ENCODE measurements at regions not wholly inside any gene's neighbourhood (a gene's known extent, or its start where the extent isn't known, plus 50 kb on each side); places are given as distances from the start of the nearest gene placed in this dataset.

DNA sequence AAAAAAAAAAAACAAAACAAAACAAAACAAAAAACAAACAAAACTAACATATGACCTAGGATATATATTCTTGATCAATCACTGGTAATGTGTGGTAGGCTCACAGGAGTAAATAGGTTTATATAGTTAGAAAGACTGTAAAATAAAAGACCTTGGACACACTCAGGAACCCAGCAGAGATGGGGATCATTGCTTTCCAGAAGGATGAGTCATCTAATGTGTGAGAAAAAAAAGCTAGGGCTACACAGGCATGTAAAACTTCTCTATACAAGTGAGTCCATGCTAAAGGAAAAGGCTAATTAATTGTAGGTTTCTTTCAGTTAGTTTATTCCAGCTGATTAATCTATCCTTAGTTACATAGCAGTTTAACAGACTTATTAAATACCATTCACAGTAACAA is 710.3 kb upstream of the ARPP21 start:
- no peak for DNase-seq (ENCODE audit: extremely low spot score)
- ChIA-PET CTCF (interaction anchor here (1.3 kb wide), 1 partner anchor 10 kb away, joined by 4 read pairs; no protein-coding TSS in a partner anchor), POLR2A (no interaction called here)
- TF ChIP-seq, protein P1, sequence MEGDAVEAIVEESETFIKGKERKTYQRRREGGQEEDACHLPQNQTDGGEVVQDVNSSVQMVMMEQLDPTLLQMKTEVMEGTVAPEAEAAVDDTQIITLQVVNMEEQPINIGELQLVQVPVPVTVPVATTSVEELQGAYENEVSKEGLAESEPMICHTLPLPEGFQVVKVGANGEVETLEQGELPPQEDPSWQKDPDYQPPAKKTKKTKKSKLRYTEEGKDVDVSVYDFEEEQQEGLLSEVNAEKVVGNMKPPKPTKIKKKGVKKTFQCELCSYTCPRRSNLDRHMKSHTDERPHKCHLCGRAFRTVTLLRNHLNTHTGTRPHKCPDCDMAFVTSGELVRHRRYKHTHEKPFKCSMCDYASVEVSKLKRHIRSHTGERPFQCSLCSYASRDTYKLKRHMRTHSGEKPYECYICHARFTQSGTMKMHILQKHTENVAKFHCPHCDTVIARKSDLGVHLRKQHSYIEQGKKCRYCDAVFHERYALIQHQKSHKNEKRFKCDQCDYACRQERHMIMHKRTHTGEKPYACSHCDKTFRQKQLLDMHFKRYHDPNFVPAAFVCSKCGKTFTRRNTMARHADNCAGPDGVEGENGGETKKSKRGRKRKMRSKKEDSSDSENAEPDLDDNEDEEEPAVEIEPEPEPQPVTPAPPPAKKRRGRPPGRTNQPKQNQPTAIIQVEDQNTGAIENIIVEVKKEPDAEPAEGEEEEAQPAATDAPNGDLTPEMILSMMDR (IDR thresholded peaks at IDR 0.05; ENCODE audit: control extremely low read depth, extremely low read depth, low read depth, missing control alignments), result no peak

DNA sequence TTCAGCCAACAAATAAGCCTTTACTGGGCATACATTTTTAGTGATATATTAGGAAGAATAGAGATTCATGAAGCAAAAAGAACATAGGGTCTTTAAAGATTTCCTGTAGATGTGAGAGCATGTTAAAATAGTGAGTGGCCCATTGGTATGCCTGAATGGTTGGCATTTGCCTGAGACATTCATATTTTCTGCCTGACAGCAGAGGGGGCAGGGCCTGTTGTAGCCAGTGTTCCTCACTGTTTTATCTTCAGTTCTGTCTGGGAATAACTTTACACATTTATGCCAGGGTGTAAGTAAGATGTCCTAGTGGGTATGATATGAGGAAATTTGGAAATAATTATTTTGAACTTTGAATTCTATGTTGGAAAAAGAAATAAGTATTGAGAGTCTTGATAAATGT is 704.7 kb upstream of the ARPP21 start:
- POLR2A ChIA-PET, result no interaction called here

DNA sequence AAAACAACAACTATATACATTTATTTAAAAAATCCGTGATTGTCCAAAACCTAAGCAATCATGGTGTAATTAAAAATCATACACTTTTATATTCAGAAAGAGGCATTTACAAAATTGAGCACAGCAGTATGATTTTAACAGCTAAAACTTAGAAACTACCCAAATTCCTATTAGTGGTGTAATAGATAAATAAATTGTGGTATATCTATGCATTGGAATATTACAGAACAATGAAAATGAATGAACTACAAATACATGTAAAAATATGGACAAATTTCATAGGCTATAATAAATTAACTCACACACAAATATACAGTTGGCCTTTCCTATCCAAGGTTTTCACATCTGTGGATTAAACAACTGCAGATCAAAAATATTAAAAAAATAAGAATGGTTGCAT is 700.5 kb upstream of the ARPP21 start:
- ChIA-PET CTCF (interaction anchor here (1.8 kb wide), 1 partner anchor 9 kb away, joined by 5 read pairs; no protein-coding TSS in a partner anchor), POLR2A (no interaction called here)
- TF ChIP-seq, protein P1 (IDR thresholded peaks at IDR 0.05; ENCODE audit: control extremely low read depth, extremely low read depth, low read depth, missing control alignments), result no peak
- DNase-seq (ENCODE audit: extremely low spot score), result no peak

More for the DNA sequence above, 704.7 kb upstream of the ARPP21 start:
- TF ChIP-seq, protein P1 (IDR thresholded peaks at IDR 0.05; ENCODE audit: control extremely low read depth, extremely low read depth, low read depth, missing control alignments), result no peak
- no peak for DNase-seq (ENCODE audit: extremely low spot score)
- CTCF ChIA-PET, result no interaction called here

DNA sequence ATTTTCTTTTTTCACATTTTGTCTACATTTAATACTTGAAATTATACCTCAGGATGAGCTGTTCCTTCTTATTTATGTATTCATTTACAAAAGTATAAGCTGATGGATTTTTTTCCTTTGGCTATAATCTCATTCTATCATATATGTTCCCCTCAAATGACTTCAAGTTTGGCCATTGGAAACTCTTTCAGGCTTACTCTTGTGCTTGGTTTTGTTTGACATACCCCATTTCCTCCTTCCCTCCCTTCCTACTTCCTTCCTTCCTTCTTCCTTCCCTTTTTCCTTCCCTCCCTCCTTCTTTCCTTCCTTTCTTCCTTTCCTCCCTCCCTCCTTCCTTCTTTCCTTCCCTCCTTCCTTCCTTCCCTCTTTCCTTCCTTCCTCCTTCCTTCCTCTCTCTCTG is 697.1 kb upstream of the ARPP21 start:
- ChIA-PET POLR2A (no interaction called here), CTCF (no interaction called here)
- TF ChIP-seq, protein P1 (IDR thresholded peaks at IDR 0.05; ENCODE audit: control extremely low read depth, extremely low read depth, low read depth, missing control alignments), result no peak
- no peak for DNase-seq (ENCODE audit: extremely low spot score)

DNA sequence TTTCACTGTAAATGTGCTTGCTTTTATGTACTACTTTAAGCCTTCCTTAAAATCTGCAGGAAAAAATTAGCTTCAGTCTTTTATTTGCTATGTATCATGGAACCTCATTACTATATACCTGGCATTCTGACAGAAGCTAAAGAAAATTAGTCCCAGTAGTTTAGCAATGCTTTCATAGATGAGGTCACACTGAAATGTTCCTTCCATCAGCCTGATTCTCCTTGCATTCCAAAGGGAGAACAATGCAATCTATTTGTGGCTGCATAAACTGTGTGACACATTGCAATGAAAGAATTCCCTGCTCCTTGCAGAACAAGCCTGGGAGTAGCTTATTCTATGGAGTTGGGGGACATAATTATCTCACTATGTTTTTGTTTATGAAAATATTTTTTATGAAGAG is 691.5 kb upstream of the ARPP21 start:
- ChIA-PET POLR2A (no interaction called here), CTCF (interaction anchor here (1.3 kb wide), 1 partner anchor 9 kb away, joined by 5 read pairs; no protein-coding TSS in a partner anchor)
- TF ChIP-seq, protein P1 (IDR thresholded peaks at IDR 0.05; ENCODE audit: control extremely low read depth, extremely low read depth, low read depth, missing control alignments), result no peak
- no peak for DNase-seq (ENCODE audit: extremely low spot score)

DNA sequence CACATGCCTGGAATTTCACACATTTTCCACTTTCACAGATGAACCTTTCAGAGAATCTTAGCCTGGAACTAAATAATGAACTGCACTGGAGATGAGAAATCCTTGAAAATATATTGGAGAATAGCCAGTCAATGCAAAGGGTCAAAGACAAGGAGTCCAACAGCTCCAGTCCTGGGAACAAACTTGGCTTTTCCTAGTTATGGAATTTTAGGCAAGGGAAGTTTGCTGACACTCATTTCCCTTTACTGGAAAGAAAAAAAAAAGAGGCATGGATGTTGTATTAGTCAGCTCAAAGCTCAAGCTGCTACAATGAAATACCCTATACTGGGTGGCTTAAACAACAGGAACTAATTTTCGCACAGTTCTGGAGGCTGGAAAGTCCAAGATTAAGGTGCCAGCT is 690.8 kb upstream of the ARPP21 start:
- TF ChIP-seq, protein P1 (IDR thresholded peaks at IDR 0.05; ENCODE audit: control extremely low read depth, extremely low read depth, low read depth, missing control alignments), result no peak
- no peak for DNase-seq (ENCODE audit: extremely low spot score)
- ChIA-PET POLR2A (no interaction called here), CTCF (interaction anchor here (1.3 kb wide), 2 partner anchors 10 to 12 kb away, joined by 3 to 5 read pairs; no protein-coding TSS in a partner anchor)

DNA sequence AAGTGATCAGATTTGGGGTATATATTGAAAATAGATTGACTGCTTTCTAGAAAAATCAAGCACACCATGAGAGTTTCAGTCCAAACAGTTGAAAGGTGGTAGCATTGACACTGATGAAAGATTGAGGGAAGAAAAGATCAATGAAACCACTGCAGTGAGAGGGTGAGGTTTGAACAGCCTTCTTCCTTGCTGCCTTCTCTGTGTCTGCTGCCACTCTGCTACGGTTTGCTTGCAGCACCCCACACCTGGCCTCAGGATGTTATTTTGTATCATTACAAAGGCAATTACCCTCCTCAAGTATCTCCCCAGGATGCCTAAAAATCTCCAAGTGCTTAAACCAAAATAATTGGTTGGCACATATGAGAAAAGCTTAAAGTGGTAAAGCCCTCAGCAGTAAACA is 683.6 kb upstream of the ARPP21 start:
- TF ChIP-seq, protein P1 (IDR thresholded peaks at IDR 0.05; ENCODE audit: control extremely low read depth, extremely low read depth, low read depth, missing control alignments), result no peak
- no peak for DNase-seq (ENCODE audit: extremely low spot score)
- ChIA-PET CTCF (no interaction called here), POLR2A (no interaction called here)
